GM23338 (cell line): ENCODE measurements at regions not wholly inside any gene's neighbourhood (a gene's known extent, or its start where the extent isn't known, plus 50 kb on each side); places are given as distances from the start of the nearest gene placed in this dataset.

ENCODE experiments used
- CTCF ChIP-seq, 2 experiments: fragments of 200-600 bp in 1 of 2; sonication (generic) in 1 of 2; conservative IDR thresholded peaks; 2 replicates each; pipeline versions ENCODE4 v1.5.1 to v1.6.1; 2016 to 2017; ENCODE audit warnings: antibody characterized with exemption in 2 of 2, low read depth in 2 of 2, mild to moderate bottlenecking in 2 of 2, moderate library complexity in 1 of 2
- POLR2AphosphoS5 ChIP-seq: IDR thresholded peaks from 2 replicates; pipeline ENCODE4 v1.6.1; 2016; ENCODE audit warnings: antibody characterized with exemption, low read depth

- TF ChIP-seq CTCF (conservative IDR thresholded peaks at IDR 0.05; ENCODE audit: low read depth in 2 of 2) (no peak), POLR2AphosphoS5 (no peak)
These were observed 55.6 kb upstream of the ACTRT2 start for GRCh38 chr1:2965676-2966075.
